ENCODE measurements at regions not wholly inside any gene's neighbourhood (a gene's known extent, or its start where the extent isn't known, plus 50 kb on each side); places are given as distances from the start of the nearest gene placed in this dataset.
"Not testable (repeated sequence)": the region's sequence is repeated elsewhere in the genome, so short reads cannot be mapped to it uniquely, and the experiment has no call there.

DNA sequence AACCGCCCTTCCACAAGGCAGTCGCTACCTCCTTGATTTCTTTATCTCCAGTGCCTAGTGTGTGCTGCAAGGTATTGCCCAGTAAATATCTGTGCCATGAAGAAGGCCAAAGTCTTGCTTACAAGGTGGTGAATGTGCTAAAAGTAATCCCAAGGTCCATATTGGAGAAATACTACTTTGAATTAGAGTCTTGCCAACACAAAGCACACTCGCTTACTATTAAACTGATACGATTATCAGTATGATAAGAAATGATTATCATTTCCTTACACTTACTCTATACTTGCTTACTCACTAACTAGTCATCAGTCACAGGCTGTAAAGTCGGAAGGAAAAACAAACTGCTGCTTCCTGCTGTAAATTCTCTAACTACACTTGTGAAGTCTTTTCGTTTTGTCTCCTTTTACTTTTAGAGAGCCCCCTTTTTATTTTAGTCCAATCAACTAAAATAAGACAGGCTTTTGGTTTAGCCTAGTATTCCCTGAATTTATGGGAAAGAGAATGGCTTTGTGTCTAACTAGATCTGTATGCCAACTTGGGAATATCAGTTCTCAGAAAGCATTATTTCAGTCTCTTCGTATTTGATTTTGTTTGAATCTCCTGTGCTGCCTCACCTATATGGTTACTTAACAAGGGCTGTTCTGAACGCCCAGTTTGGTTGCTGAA, 107.1 kb upstream of the TSC22D2 start:
- no peak for DNase-seq (ENCODE audit: low read depth)

DNA sequence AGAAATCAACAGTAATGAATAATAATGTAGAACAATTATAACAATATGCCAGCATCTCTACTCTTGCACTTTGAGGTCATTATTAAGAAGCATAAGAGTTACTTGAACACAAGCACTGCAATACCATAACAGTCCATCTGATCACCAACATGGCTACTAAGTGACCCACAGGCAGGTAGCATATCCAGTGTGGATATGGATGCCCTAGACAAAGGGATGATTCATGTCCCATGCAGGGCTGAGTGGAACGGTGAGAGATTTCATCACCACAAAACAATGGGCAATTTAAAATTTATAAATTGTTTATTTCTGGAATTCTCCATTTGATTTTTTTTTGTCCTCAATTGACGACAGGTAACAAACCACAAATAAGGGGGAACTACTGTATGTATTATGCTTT, 107.7 kb upstream of the TSC22D2 start:
- DNase-seq (ENCODE audit: low read depth), result no peak

DNA sequence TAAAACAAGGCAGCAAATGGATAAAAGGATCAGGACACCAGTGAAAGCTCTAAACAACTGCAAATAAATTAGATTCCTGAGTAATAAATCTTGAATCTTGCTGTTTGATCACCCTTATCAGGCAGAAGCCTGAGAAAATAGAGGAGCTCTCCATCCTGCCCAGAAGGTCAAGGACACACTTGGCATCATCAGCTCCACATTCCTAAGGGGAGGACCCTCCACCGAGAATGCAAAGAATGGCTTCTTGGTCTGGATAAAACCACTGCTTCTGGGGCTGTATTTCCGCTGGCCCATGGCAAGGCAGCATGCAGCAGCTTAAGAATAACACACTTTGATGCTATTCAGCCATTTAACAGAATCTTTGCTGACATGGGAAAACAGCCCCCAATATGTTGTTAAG, 108.9 kb upstream of the TSC22D2 start:
- DNase-seq (ENCODE audit: low read depth), result no peak

DNA sequence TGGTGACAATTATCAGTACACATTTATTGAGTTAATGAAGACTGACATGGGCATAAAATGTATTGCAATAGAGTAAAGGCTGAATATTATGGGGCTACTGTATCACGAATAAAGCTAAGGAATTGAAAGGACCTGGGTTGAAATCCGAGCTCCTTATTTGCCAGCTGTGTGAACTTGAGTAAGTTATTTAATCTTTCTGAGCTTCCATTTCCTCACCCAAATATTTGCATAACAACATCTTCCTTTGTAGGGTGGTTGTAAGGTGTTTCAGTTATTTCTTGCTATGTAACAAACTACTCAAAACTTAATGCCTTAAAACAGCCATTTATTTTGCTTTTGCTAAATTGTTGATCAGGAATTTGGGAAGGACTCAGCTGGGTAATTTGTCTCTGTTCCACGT, 111.1 kb upstream of the TSC22D2 start:
- DNase-seq (ENCODE audit: low read depth), result no peak

DNA sequence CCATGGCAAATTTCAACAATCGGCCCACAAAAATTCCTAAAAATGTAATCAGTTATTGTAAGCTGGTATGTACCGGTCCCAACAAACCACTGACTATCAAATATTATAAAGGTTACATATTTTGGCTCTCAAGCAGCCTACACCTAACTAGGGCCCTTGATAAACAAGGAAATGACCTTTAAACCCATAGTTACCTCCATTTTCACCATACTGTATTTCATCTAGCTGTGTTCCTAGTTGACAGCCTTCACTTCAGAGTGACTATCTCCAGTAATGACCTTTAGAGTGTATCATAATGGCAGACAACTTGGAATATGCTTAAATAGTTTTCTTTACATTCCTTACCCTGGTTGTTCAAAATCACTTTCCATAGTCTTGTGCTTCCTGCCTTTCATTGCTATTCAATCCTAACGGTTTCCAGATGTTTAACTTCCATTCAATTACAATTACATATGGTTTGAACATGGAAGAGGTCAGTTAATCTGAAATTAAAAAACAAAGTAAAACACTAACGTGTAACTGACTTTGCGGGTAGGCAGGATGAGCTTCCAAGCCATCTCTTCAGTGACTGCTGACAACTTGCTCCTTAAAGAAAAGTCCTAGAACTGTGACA, 111.9 kb upstream of the TSC22D2 start:
- no peak for DNase-seq (ENCODE audit: low read depth)

DNA sequence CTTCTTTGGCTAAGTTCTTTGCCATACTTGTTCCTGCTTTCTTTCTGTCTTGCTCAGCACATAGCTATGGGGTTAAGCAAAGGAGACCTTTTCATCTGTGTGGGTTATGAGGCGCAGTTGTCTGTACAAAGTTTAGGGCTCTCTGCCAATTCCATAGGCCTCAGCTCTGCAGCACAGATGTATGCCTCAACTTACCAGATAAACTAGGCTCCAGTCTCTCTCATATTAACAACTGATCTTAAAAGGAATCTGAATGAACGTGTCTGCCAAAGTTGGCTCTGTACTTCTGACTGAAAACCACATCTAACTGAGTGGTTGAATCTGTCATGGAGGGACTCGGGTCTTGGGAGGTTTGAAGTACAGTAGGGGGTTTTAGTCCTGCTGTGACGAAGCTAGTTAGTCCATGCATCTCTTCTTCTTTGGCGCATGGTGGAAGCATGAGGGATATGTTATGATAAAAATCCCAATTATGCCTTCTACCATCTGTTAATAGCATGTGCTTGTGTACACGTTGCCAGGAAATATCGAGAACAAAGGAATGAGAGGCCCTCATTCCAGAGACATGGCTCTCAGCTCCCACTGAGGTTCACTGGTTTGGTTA, 114.6 kb upstream of the TSC22D2 start:
- no peak for DNase-seq (ENCODE audit: low read depth)

DNA sequence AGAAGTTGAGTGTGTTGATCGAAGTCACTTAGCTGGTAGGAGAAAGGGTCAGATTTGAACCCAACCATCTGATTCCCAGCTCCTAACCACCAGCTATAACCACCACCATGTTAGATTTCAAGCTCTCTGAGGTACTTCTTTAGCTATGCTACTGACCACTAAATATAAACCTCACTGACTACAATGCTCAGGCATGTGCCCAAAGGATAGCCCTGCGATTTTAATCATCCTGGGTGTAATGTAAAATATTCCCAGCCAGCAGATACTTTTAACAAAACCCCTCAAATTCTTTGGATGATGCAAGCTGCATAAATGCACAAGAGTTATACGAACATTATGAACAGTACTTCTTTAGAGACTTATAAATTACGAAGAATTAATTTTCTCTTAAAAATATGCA, 115.2 kb upstream of the TSC22D2 start:
- no peak for DNase-seq (ENCODE audit: low read depth)

DNA sequence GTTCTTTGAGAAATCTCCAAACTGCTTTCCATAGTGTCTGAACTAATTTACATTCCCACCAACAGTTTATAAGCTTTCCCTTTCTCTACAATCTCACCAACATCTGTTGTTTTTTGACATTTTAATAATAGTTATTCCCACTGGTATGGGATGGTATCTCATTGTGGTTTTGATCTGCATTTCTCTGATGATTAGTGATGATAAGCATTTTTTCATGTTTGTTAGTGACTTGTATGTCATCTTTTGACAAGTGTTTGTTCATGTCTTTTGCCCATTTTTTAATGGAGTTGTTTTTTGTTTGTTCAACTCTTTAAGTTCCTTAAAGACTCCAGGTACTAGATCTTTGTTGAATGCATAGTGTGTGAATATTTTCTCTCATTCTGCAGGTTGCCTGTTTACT, 116.6 kb upstream of the TSC22D2 start:
- no peak for DNase-seq (ENCODE audit: low read depth)

DNA sequence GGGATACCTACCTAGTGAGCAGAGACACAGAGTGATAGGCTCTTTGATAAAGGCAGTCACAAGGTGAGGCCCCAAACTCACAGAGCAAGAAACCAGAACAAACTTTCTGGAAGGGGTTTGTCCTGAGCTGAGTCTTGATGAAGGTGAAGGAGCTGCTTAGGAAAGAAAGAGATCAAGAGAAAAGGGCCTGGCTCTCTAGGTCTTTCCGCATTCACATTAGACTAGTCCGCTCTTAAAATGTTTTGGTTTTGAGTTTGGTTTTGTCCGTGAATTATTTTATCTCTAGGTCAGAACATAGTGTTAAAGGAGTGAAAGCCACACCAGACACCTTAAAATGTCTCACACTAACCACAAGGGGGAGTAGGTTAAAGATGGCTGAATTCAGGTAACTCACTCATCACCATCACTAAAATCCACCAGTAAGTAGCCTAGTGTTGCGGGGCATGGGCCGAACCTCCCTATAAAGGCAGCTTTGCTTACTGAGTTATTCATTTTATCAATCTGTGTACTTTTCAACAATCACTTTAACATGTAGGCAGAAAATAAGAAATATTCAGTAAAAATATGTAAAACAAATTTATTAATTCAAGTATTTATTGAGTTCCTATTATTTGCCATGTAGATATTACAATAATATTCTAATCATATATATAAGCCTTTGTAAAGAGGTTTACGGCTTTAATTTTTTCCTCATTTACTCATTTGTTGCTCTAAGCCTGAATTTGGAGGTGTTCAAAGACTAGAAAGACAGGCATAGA, 121.5 kb upstream of the TSC22D2 start:
- DNase-seq (ENCODE audit: low read depth), result no peak

DNA sequence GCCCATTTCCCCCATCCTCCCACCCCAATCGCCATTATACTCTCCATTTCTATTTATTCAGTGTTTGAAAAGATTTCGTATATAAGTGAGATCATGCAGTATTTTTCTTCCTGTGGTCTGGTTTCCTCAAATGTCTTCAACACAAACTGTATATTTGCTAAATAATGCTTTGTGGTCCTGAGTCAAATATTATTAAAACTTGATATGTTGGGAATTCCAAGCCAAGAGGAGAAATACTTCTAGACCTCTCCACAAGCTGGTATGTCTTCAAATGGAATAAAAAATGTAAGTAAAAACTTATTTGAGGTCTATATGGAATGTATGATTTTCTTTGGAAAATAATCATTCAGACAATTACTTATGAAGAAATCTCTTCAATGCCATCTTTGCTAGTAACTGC, 122.5 kb upstream of the TSC22D2 start:
- DNase-seq (ENCODE audit: low read depth), result no peak

DNA sequence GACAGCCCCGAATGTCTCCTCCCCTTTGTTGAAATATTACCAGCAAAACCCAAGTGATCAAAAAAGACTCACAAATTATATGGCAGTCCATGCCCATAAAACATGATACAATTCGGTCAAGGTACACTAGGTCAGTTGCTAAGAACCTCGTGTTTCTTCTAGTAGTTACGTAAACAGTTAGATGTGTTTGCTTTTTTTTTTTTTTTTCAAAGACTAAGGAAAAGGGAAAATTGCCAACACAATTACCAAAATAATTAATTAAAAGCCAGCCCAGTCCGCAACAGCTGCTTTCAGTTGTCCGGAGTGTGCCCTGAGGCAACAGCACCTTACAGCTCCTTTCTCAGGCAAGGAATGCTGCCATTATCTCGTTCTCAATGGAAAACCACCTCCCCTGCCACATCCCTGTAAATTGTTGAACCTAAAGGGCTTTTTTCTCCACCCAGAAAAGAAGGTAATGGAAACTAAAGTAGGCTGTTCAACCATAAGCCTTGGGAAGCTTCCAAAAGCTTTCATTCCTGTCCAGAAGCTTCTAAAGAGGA, 129.2 kb upstream of the TSC22D2 start:
- DNase-seq (ENCODE audit: low read depth), result no peak

DNA sequence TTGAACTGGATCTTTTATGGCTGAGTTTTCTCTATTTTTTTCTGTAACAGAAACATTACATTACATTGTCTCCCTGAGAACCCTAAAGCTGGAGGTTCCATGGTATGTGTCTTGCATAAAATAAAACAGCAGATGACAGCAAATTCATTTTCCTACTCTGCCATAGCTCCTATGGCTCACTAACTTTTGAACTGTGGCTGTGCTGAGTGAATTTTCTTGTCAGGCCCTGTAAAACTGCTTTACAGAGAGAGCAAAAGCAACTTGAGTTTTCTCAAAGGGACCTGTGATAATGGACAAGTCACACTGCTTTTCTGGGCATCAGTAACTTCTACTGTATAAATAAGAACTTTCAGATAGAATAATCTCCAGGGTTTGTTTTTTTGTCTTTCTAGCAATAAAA, 129.9 kb upstream of the TSC22D2 start:
- DNase-seq (ENCODE audit: low read depth), result no peak

DNA sequence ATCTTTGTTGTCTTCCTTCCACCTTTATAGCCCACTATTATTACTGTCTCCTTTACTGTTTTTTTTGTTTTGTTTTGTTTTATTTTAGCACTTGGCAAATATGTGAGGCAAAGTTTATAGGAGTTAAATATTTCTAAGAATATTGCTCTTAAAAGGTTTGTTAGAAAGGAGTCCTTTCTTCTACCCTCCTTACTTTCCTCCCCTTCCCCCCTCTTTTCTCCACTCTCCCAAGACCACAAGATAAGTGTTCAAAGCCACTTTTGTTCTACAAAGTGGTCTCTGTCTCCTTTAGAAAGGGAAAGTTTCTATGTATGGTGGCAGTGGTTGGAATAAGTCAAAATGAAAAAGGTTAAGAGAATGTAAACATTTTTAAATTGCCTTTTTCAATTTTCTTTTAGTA, 130.7 kb upstream of the TSC22D2 start:
- DNase-seq (ENCODE audit: low read depth), result no peak

DNA sequence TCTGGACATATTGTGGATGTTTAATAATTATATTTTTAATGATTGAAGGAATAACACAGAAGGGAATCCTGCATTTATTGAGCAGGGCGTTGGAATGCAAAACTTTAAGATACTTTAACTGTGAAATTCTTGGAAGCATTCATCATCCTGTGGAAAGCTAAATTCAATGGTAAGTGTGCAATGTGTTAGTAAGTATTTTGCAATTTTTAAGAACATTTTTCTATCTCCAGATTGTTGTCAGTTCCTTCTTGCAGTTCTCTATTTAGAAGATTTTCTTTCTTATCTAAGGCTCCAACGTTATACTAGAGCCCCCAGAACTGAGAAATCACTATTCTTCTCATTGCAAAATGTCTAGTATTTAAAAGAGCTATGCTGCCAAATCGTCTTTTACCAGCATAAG, 132.2 kb upstream of the TSC22D2 start:
- DNase-seq (ENCODE audit: low read depth), result no peak

DNA sequence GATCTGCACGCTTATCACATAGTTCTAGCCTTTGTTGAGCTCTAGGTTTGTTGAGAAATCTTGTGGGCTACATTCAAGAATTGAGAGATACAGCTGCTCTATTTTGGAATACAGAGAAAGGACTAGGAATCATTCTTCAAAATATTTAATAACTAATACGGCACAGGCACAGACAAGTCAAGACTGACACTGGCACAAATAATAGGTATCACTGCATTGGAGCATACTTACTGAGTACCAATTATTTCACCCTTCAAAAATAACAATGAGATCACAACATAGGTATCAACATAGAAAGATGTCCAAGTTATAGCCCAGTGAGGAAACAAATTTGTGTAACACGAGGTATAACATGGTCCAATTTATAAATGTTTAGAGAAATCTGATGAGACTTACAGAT, 133.7 kb upstream of the TSC22D2 start:
- no peak for DNase-seq (ENCODE audit: low read depth)

DNA sequence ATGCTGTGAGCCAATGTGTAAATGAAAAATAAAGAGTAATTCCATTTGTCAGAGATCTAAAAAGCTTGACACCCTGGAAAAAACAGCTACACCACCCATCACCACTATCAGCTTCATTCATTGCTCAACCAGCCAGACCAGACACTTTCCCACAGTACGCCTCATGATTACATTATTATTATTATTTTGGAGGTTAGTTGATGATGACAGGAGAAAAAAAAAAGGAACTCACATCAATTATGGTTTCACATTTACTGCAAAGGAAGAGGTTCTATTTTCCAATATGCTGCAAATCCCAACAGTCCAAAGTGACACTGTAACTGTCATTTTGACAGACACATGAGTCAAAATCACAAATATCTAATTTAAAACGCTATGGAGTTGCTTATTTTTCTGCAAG, 134.7 kb upstream of the TSC22D2 start:
- DNase-seq (ENCODE audit: low read depth), result no peak

DNA sequence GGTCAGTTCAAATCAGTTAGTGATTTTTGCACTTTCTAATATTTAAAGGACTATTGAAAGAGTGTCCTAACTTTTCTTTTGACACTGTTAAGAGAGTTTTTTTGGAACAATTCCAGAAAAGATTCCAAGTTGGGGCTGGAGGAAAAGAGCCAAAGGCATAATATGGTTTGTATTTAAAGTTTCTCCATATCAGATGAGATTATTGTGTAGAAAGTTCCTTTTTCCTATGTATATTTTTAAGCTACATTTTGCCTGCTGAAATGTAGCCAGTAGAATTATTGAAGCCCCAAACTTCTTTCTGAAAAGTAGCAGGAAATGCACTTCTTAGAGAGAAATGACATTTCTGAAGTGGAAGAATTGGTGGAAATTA, 136.5 kb upstream of the TSC22D2 start:
- DNase-seq (ENCODE audit: low read depth), result no peak

DNA sequence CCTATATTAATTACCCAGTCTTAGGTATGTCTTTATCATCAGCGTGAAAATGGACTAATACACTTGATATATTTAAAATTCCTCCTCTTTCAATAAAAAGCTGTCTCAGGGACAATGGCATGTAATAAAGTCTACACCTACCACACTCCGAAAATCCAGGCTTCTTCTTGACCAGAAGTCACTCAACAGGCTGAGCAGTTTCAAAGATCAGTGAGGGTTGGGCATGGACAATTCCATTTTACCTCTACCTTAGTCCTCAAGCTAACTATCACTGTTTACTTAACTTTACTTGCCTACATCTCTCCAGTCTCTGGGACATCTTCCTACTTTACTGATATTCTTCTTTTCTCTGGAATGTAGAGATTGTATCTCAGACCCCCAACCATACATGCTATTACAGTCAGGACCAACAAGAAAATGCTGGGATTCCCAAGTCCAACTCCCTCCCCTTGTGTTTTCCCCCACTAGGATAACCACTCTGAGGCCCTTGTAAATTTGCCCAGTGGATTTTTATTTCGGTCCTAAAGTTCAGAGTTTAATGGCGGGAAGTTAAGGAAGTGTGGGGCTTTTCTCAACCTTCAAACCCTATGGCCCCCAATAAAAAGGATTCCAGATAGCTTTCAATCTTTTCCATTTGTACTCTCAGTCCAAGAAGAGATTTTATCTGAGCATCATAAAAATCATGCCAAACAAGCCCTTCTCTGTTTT, 137.1 kb upstream of the TSC22D2 start:
- no peak for DNase-seq (ENCODE audit: low read depth)

DNA sequence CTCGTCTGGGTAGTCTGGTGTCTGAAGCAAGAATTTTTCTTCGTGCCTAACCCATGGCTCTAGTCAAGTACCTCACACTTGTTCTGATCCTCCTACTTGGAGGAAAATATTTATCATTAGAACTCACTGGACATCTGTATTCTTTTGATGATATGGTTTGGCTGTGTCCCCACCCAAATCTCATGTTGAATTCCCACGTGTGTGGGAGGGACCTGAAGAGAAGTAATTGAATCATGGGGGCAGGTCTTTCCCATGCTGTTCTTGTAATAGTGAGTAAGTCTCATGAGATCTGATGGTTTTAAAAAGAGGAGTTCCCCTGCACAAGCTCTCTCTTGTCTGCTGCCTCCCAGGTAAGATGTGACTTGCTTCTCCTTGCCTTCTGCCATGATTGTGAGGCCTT, 137.7 kb upstream of the TSC22D2 start:
- not testable (repeated sequence) for DNase-seq (ENCODE audit: low read depth)

DNA sequence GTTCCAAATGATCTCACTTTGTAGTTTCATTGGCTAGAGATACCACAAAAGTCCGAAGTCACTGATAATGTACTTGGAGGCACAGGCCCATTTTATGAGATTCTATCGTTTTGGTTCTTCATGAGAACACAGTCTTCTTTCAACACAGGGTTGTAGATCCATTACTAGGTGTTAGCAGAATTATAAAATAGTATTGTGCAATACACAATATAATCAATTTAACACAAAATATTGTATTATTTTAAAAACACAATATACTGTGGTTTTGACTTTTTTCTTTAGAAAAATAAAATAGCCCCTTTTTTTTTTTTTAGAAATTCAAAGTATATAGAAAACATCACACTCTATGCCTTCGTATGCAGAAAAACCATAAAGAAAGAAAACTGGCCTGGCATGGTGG, 138.6 kb upstream of the TSC22D2 start:
- no peak for DNase-seq (ENCODE audit: low read depth)

DNA sequence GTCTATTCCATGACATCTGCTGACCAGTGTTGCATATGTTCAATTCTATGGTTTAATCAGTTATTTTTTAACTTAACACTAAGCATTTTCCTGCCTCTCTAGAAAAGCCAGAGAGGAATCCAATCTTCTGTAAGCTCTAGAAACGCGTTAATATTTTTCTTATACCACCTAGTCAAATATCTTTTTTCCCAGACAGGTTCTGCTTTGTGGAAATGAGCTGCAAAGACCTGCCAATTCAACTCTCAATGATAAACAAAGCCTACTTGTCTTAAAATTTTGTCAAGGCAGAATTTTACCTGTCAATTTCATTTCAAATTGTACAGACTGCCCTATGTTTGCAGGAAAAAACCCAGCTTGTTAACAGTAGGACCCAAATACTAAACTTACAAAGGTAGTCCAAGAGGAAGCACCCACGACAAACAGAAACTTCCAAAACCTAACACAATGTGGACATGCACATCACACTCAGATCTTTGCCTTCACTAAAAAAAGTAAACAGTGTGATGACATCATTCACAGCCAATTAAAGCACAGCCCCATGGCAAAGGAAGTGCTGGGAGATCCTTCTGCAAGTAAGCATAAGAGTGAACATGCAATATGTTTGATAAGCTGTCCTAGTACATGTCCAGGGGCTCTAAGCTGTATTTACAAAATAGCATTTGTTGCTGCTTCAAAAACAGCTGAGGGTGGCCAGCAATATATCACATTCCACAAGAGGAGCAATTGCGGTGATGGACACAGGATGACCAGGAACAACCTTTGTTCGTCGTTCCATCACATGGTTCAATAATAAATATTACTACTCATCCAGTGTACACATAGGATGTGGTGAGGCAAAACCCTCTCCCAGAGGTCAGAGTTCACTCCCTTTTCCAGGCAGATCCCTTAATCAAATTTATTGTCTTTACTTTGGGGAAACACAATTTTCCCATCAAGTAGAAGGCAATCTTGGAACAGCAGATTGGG, 139.4 kb upstream of the TSC22D2 start:
- no peak for DNase-seq (ENCODE audit: low read depth)
